Gastrocnemius medialis (tissue), 4 donors: ENCODE measurements at regions not wholly inside any gene's neighbourhood (a gene's known extent, or its start where the extent isn't known, plus 50 kb on each side); places are given as distances from the start of the nearest gene placed in this dataset.

Experiments
- ATAC-seq, 2 donors: fragments of 150-250 bp; one replicate each; pipeline ENCODE4 v1.9.1; 2016
- DNase-seq, 2 donors: peaks; one replicate each; pipeline ENCODE4 v3.0.0-alpha.2; 2019
- H3K27ac ChIP-seq, 4 donors: fragments of 200-600 bp; sonication (generic); 1 replicate in 1 of 4; 2 replicates in 3 of 4; pipeline ENCODE4 v1.5.1; 2016 to 2018; ENCODE audit warnings: mild to moderate bottlenecking in 2 of 4, moderate library complexity in 1 of 4
- H3K27me3 ChIP-seq, 3 donors: fragments of 200-600 bp; sonication (generic) in 2 of 3; 1 replicate in 1 of 3; 2 replicates in 2 of 3; pipeline versions ENCODE4 v1.5.1 to v1.6.0; 2016 to 2019; ENCODE audit warnings: mild to moderate bottlenecking in 1 of 3, moderate library complexity in 1 of 3
- H3K36me3 ChIP-seq, 2 donors: fragments of 200-600 bp; sonication (generic) in 1 of 2; one replicate each; pipeline ENCODE4 v1.5.1; 2017 to 2018
- H3K4me1 ChIP-seq, 2 donors: fragments of 200-600 bp; sonication (generic) in 1 of 2; one replicate each; pipeline ENCODE4 v1.5.1; 2016 to 2017; ENCODE audit warnings: mild to moderate bottlenecking in 2 of 2
- H3K4me3 ChIP-seq, 4 donors: fragments of 200-600 bp; sonication (generic) in 3 of 4; 1 replicate in 1 of 4; 2 replicates in 3 of 4; pipeline ENCODE4 v1.5.1; 2016 to 2019; ENCODE audit warnings: mild to moderate bottlenecking in 2 of 4
- H3K9me3 ChIP-seq, 3 donors: fragments of 200-600 bp; sonication (generic) in 2 of 3; 1 replicate in 1 of 3; 2 replicates in 2 of 3; pipeline ENCODE4 v1.5.1; 2016 to 2019
- POLR2A ChIP-seq, 2 donors: fragments of 450-650 bp; IDR thresholded peaks; one replicate each; pipeline ENCODE4 v1.6.1; 2017; ENCODE audit warnings: antibody characterized with exemption in 2 of 2, mild to moderate bottlenecking in 2 of 2, moderate library complexity in 2 of 2
- in situ Hi-C, 4 donors: fragments of 200-750 bp; cut with MboI; loops; one replicate each; pipeline versions ENCODE4 v1.15.0 to v1.8.0; 2017; ENCODE audit warnings: low sequenced_read_pairs in 4 of 4
- intact Hi-C: fragments of 100-400 bp; cut with DNase I; formaldehyde crosslinking; loops from one replicate; pipeline ENCODE4 v1.15.1; 2023; ENCODE audit warnings: low total_unique reads
- TF ChIP-seq, protein P1 (sequence below), 5 experiments: fragments of 450-650 bp in 3 of 5; fragments of 200-600 bp in 2 of 5; sonication (generic) in 2 of 5; IDR thresholded peaks in 4 of 5; conservative IDR thresholded peaks in 1 of 5; 1 replicate in 4 of 5; 2 replicates in 1 of 5; pipeline ENCODE4 v1.5.1; 2016 to 2019; ENCODE audit warnings: antibody characterized with exemption in 5 of 5, mild to moderate bottlenecking in 3 of 5, moderate library complexity in 3 of 5

DNA sequence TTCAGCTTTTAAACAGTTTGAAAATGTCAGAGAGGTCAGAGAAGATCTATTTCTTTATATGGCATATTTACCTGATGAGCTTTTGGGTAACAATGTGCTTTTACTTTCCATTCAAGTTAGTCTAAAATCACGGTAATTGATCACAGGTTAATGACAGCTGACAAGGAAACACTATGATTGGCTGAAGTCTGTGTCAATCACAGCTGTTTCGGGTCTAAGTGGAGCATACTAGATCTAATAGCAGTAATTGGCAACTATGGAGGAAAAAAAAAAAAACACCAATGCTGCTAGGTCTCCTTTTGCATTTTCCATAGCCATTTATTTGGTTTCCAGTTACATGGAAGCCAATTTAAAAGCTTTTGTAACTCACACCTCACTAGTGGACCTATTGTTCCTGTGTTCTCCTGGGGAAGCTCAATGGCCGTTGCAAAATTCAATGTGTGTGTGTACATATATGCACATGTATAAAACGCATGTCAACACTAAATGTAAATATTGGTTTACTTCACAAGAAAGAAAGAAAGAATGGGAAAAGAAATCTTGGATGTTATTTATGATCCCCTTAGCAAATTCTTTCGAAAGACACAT, 568.3 kb upstream of the ZFHX3 start:
- Histone ChIP-seq H3K4me3 (no peak overlapping the region), H3K9me3 (no peaks in the 10 kb centered on the region), H3K27ac (no peak overlapping the region), H3K36me3 (no peaks in the 10 kb centered on the region), H3K27me3 (no peaks in the 10 kb centered on the region), H3K4me1 (no peaks in the 10 kb centered on the region)
- in situ Hi-C loops: no loop called here
- ATAC-seq (no peak), DNase-seq (no peak)
- intact Hi-C loops: no loop called here
- TF ChIP-seq POLR2A (IDR thresholded peaks at IDR 0.05): no peak
- TF ChIP-seq, protein P1, sequence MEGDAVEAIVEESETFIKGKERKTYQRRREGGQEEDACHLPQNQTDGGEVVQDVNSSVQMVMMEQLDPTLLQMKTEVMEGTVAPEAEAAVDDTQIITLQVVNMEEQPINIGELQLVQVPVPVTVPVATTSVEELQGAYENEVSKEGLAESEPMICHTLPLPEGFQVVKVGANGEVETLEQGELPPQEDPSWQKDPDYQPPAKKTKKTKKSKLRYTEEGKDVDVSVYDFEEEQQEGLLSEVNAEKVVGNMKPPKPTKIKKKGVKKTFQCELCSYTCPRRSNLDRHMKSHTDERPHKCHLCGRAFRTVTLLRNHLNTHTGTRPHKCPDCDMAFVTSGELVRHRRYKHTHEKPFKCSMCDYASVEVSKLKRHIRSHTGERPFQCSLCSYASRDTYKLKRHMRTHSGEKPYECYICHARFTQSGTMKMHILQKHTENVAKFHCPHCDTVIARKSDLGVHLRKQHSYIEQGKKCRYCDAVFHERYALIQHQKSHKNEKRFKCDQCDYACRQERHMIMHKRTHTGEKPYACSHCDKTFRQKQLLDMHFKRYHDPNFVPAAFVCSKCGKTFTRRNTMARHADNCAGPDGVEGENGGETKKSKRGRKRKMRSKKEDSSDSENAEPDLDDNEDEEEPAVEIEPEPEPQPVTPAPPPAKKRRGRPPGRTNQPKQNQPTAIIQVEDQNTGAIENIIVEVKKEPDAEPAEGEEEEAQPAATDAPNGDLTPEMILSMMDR (IDR thresholded peaks at IDR 0.05 in 4 of 5, conservative IDR thresholded peaks at IDR 0.05 in 1 of 5): no peak

DNA sequence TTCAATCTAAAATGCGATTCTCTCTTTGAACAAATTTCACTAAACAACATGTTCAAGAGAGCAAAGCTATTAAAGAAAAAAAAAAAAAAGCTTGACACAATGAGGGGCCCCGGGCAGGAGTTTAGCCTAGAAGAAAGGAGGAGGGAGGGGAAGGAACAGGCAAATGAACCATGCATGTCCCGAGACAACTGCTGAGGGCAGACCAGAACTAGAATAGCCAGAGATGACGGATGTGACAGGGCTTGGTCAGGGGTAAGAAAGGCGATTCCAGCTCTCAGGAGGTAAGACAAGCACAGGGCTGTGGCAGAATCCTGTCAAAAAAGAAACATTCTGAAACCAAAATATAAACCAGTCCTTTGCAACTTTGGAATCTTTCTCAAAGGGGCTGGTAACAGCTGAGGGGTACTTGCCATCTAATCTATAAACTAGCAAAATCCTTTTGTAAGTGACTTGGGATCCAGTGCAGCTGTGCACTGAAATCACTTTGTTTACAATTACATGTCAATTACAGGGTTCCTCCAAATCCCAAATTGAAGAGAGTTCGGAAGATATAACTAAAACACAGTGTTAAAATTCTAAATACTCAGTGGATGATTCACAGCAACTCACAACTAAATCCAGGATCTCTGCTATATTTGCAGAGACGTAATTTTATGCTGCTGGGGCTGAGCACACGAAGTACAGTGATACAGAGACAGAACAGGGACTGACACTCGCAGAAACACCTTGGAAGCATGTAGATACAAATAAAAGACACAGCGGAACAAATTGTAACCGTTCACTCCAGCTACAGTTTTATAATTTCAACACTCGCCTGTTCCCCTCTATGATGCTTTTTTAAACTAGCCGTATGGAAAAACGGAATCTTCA, 567.4 kb upstream of the ZFHX3 start:
- intact Hi-C loops (no loop called here), in situ Hi-C loops (no loop called here)
- ATAC-seq (no peak), DNase-seq (no peak)
- no peaks in the 10 kb centered on the region for H3K9me3 ChIP-seq
- H3K4me3 ChIP-seq: no peak overlapping the region
- no peaks in the 10 kb centered on the region for H3K4me1 ChIP-seq
- no peaks in the 10 kb centered on the region for H3K27me3 ChIP-seq
- H3K27ac ChIP-seq: no peak overlapping the region
- TF ChIP-seq, protein P1 (IDR thresholded peaks at IDR 0.05 in 4 of 5, conservative IDR thresholded peaks at IDR 0.05 in 1 of 5): no peak
- no peak for TF ChIP-seq POLR2A (IDR thresholded peaks at IDR 0.05)
- no peaks in the 10 kb centered on the region for H3K36me3 ChIP-seq

- Histone ChIP-seq H3K27me3 (peaks cover 0 to 5% (median 0%) of the 10 kb centered on the region in 3 donors), H3K4me1 (no peaks in the 10 kb centered on the region), H3K27ac (no peak overlapping the region), H3K4me3 (no peak overlapping the region), H3K9me3 (no peaks in the 10 kb centered on the region), H3K36me3 (no peaks in the 10 kb centered on the region)
- intact Hi-C loops: no loop called here
- DNase-seq: no peak
- in situ Hi-C loops: no loop called here
- TF ChIP-seq, protein P1 (IDR thresholded peaks at IDR 0.05 in 4 of 5, conservative IDR thresholded peaks at IDR 0.05 in 1 of 5): no peak
- no peak for TF ChIP-seq POLR2A (IDR thresholded peaks at IDR 0.05)
- no peak for ATAC-seq
Measured at GRCh38 chr16:73614131-73614530, 566.2 kb upstream of the ZFHX3 start.

GRCh38 chr16:73610605-73611156, 562.8 kb upstream of the ZFHX3 start:
- H3K9me3 ChIP-seq: no peaks in the 10 kb centered on the region
- H3K27me3 ChIP-seq: peaks cover 0 to 9% (median 3%) of the 10 kb centered on the region in 3 donors
- intact Hi-C loops (no loop called here), in situ Hi-C loops (no loop called here)
- H3K4me1 ChIP-seq: no peaks in the 10 kb centered on the region
- H3K27ac ChIP-seq: no peak overlapping the region
- H3K4me3 ChIP-seq: no peak overlapping the region
- ATAC-seq: no peak
- TF ChIP-seq, protein P1 (IDR thresholded peaks at IDR 0.05 in 4 of 5, conservative IDR thresholded peaks at IDR 0.05 in 1 of 5): no peak
- no peak for TF ChIP-seq POLR2A (IDR thresholded peaks at IDR 0.05)
- no peak for DNase-seq
- no peaks in the 10 kb centered on the region for H3K36me3 ChIP-seq
